Lung (tissue), 11 donors: ENCODE measurements at regions not wholly inside any gene's neighbourhood (a gene's known extent, or its start where the extent isn't known, plus 50 kb on each side); places are given as distances from the start of the nearest gene placed in this dataset.

Experiments used
- ATAC-seq: fragments of 200-7000 bp; cut with Tn5 transposase; one replicate; pipeline ENCODE4 v1.9.1; 2020; ENCODE audit warnings: moderate number of reproducible peaks; ENCODE audit not compliant: insufficient read depth, low FRiP score
- DNase-seq, 3 donors: peaks; one replicate each; pipeline ENCODE4 v3.0.0-alpha.2; 2013 to 2017
- H3K27ac ChIP-seq, 2 donors: one replicate each; pipeline ENCODE4 v1.5.1; 2013; ENCODE audit warnings: mild to moderate bottlenecking in 2 of 2, moderate library complexity in 2 of 2, control low read depth in 1 of 2, inconsistent platforms in 1 of 2, low read depth in 1 of 2, low read length in 1 of 2
- H3K27me3 ChIP-seq, 3 donors: one replicate each; pipeline ENCODE4 v1.5.1; 2013; ENCODE audit warnings: low read length in 2 of 3; ENCODE audit not compliant: control insufficient read depth in 3 of 3, insufficient read depth in 3 of 3
- H3K36me3 ChIP-seq, 4 donors: one replicate each; pipeline ENCODE4 v1.5.1; 2013; ENCODE audit warnings: low read length in 4 of 4, mild to moderate bottlenecking in 1 of 4, moderate library complexity in 1 of 4; ENCODE audit not compliant: control insufficient read depth in 4 of 4, insufficient read depth in 4 of 4
- H3K4me1 ChIP-seq, 5 donors: one replicate each; pipeline ENCODE4 v1.5.1; 2013; ENCODE audit warnings: low read length in 5 of 5, mild to moderate bottlenecking in 2 of 5, moderate library complexity in 1 of 5; ENCODE audit not compliant: control insufficient read depth in 5 of 5, insufficient read depth in 5 of 5
- H3K4me3 ChIP-seq: one replicate; pipeline ENCODE4 v1.5.1; 2013; ENCODE audit warnings: mild to moderate bottlenecking, control low read depth, moderate library complexity
- H3K9ac ChIP-seq, 2 donors: one replicate each; pipeline ENCODE4 v1.5.1; 2013; ENCODE audit warnings: low read length in 2 of 2, control low read depth in 1 of 2; ENCODE audit not compliant: insufficient read depth in 1 of 2
- H3K9me3 ChIP-seq, 4 donors: one replicate each; pipeline ENCODE4 v1.5.1; 2013; ENCODE audit warnings: low read length in 3 of 4, mild to moderate bottlenecking in 1 of 4, moderate library complexity in 1 of 4; ENCODE audit not compliant: control insufficient read depth in 4 of 4, insufficient read depth in 3 of 4
- CTCF ChIP-seq: IDR thresholded peaks from 2 replicates; pipeline ENCODE4 v1.5.1; 2012; ENCODE audit warnings: mild to moderate bottlenecking; ENCODE audit errors: control extremely low read depth, extremely low read depth
- WGBS, 2 donors: extraction: QIAGEN DNeasy Blood & Tissue Kit; methylation state at CpG; one replicate each; pipeline ENCODE4 v1.1.7; 2013; 5-methylcytosine and 5-hydroxymethylcytosine counted together
- donor health status: control.
- donor health status: control.
- donor health status: Bipolar disorder and iron deficiency.
- donor health status: healthy.
- donor health status: DM: yes; HTN: yes; CAD: no.

GRCh38 chr20:24890286-24890685 is 58.8 kb upstream of the CST7 start:
- H3K4me3 ChIP-seq: no peak overlapping the region
- TF ChIP-seq CTCF: no peak
- DNase-seq: no peak
- H3K36me3 ChIP-seq: no peaks in the 10 kb centered on the region
- H3K27ac ChIP-seq: no peak overlapping the region
- no peaks in the 10 kb centered on the region for H3K27me3 ChIP-seq
- H3K9me3 ChIP-seq: no peaks in the 10 kb centered on the region
- no peak for ATAC-seq
- WGBS, 2 donors: 95% methylated on average over 9 of the region's 9 CpGs
- no peaks in the 10 kb centered on the region for H3K4me1 ChIP-seq
- H3K9ac ChIP-seq: no peak overlapping the region

GRCh38 chr20:24891546-24892393 is 57.3 kb upstream of the CST7 start:
- Histone ChIP-seq H3K4me3 (no peak overlapping the region), H3K9me3 (no peaks in the 10 kb centered on the region), H3K27me3 (no peaks in the 10 kb centered on the region), H3K27ac (no peak overlapping the region), H3K36me3 (no peaks in the 10 kb centered on the region), H3K4me1 (no peaks in the 10 kb centered on the region), H3K9ac (no peak overlapping the region)
- TF ChIP-seq CTCF: no peak
- DNase-seq (no peak), ATAC-seq (no peak)
- WGBS, 2 donors: 92 to 94% methylated on average over 34 of the region's 34 CpGs

- no peaks in the 10 kb centered on the region for H3K9me3 ChIP-seq
- ATAC-seq (no peak), DNase-seq (no peak)
- H3K4me1 ChIP-seq: no peaks in the 10 kb centered on the region
- H3K9ac ChIP-seq: no peak overlapping the region
- no peak for TF ChIP-seq CTCF
- no peaks in the 10 kb centered on the region for H3K27me3 ChIP-seq
- H3K36me3 ChIP-seq: no peaks in the 10 kb centered on the region
- no peak overlapping the region for H3K27ac ChIP-seq
- H3K4me3 ChIP-seq: no peak overlapping the region
- 88 to 91% methylated on average over 11 of the region's 11 CpGs for WGBS, 2 donors
These were observed 56.5 kb upstream of the CST7 start for GRCh38 chr20:24892522-24892921.
